Astrocyte (in vitro differentiated cells and primary cell): ENCODE measurements at regions not wholly inside any gene's neighbourhood (a gene's known extent, or its start where the extent isn't known, plus 50 kb on each side); places are given as distances from the start of the nearest gene placed in this dataset.

Source experiments
- EZH2 ChIP-seq: IDR thresholded peaks from 2 replicates; pipeline ENCODE4 v1.6.1; 2012; ENCODE audit warnings: mild to moderate bottlenecking, low read length, inconsistent platforms; ENCODE audit not compliant: insufficient read depth
- TF ChIP-seq, protein P1 (sequence below): IDR thresholded peaks from 2 replicates; pipeline ENCODE4 v1.5.1; 2011; ENCODE audit warnings: low read depth, mild to moderate bottlenecking, inconsistent platforms, low read length, moderate library complexity; ENCODE audit not compliant: insufficient read depth

DNA sequence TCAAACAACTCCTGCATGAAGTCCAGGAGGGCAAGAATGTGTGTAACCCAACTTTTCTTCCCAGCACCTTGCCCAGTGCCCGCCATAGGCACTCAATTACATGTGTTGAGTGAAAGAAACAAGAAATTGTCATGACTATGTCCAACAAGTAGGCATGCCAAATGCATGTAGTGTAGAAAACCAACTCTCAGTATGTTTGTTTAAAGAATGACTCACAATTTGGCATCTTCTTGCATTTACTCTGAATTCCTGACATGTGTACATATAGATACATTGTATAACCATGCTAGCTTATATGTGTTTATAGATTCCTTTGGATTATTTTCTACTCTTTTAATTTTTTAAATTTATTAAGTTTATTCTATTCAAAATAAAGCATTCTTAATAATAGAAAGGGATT, 305.0 kb downstream of the EFNB2 start:
- TF ChIP-seq, protein P1, sequence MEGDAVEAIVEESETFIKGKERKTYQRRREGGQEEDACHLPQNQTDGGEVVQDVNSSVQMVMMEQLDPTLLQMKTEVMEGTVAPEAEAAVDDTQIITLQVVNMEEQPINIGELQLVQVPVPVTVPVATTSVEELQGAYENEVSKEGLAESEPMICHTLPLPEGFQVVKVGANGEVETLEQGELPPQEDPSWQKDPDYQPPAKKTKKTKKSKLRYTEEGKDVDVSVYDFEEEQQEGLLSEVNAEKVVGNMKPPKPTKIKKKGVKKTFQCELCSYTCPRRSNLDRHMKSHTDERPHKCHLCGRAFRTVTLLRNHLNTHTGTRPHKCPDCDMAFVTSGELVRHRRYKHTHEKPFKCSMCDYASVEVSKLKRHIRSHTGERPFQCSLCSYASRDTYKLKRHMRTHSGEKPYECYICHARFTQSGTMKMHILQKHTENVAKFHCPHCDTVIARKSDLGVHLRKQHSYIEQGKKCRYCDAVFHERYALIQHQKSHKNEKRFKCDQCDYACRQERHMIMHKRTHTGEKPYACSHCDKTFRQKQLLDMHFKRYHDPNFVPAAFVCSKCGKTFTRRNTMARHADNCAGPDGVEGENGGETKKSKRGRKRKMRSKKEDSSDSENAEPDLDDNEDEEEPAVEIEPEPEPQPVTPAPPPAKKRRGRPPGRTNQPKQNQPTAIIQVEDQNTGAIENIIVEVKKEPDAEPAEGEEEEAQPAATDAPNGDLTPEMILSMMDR = no peak
- TF ChIP-seq EZH2 = no peak
